Tibial nerve (tissue), 4 donors: ENCODE measurements at regions not wholly inside any gene's neighbourhood (a gene's known extent, or its start where the extent isn't known, plus 50 kb on each side); places are given as distances from the start of the nearest gene placed in this dataset.

Experiments
- DNase-seq, 2 donors: peaks; one replicate each; pipeline ENCODE4 v3.0.0-alpha.2; 2019; ENCODE audit warnings: low spot score in 2 of 2
- H3K27ac ChIP-seq, 4 donors: fragments of 200-600 bp; sonication (generic) in 3 of 4; one replicate each; pipeline ENCODE4 v1.5.1; 2017 to 2019; ENCODE audit warnings: mild to moderate bottlenecking in 1 of 4
- H3K27me3 ChIP-seq, 2 donors: fragments of 200-600 bp; sonication (generic) in 1 of 2; one replicate each; pipeline versions ENCODE4 v1.5.1 to v1.6.0; 2017 to 2019
- H3K36me3 ChIP-seq, 3 donors: fragments of 200-600 bp; sonication (generic); one replicate each; pipeline ENCODE4 v1.5.1; 2018 to 2019
- H3K4me1 ChIP-seq, 4 donors: fragments of 200-600 bp; sonication (generic) in 3 of 4; one replicate each; pipeline ENCODE4 v1.5.1; 2017 to 2019
- H3K4me3 ChIP-seq, 4 donors: fragments of 200-600 bp; sonication (generic) in 3 of 4; one replicate each; pipeline ENCODE4 v1.5.1; 2017 to 2019; ENCODE audit warnings: mild to moderate bottlenecking in 1 of 4, moderate library complexity in 1 of 4
- H3K9me3 ChIP-seq, 4 donors: fragments of 200-600 bp; sonication (generic) in 3 of 4; one replicate each; pipeline ENCODE4 v1.5.1; 2017 to 2019
- CTCF ChIP-seq, 5 experiments: fragments of 200-600 bp in 3 of 5; fragments of 450-650 bp in 2 of 5; sonication (generic) in 3 of 5; IDR thresholded peaks; one replicate each; pipeline ENCODE4 v1.5.1; 2016 to 2019; ENCODE audit warnings: antibody characterized with exemption in 5 of 5, mild to moderate bottlenecking in 3 of 5, moderate library complexity in 2 of 5
- EP300 ChIP-seq, 2 donors: sonication (generic); formaldehyde crosslinking; IDR thresholded peaks; one replicate each; pipeline ENCODE4 v1.6.1; 2017; ENCODE audit warnings: antibody characterized with exemption in 2 of 2, mild to moderate bottlenecking in 1 of 2
- POLR2A ChIP-seq, 2 donors: fragments of 450-650 bp; IDR thresholded peaks; one replicate each; pipeline ENCODE4 v1.6.1; 2017; ENCODE audit warnings: antibody characterized with exemption in 2 of 2, mild to moderate bottlenecking in 2 of 2, moderate library complexity in 2 of 2
- WGBS, 2 donors: methylation state at CpG; one replicate each; pipeline ENCODE4 v1.1.5; 2018; 5-methylcytosine and 5-hydroxymethylcytosine counted together

- no peak for DNase-seq
- Histone ChIP-seq H3K27me3 (no peaks in the 10 kb centered on the region), H3K36me3 (no peaks in the 10 kb centered on the region), H3K27ac (no peak overlapping the region), H3K4me1 (peaks cover 0 to 7% (median 0%) of the 10 kb centered on the region in 4 donors), H3K4me3 (no peak overlapping the region), H3K9me3 (peaks cover 0 to 11% (median 1%) of the 10 kb centered on the region in 4 donors)
- no peak for TF ChIP-seq CTCF (IDR thresholded peaks at IDR 0.05)
- TF ChIP-seq EP300 (IDR thresholded peaks at IDR 0.05) = no peak
- TF ChIP-seq POLR2A (IDR thresholded peaks at IDR 0.05) = no peak
- 80 to 81% methylated on average over 25 to 26 of the region's 26 CpGs for WGBS, 2 donors
These were observed 252.4 kb downstream of the EIPR1 start for GRCh38 chr2:3125001-3125760.

GRCh38 chr2:3122525-3122924, 255.1 kb downstream of the EIPR1 start:
- H3K4me3 ChIP-seq = no peak overlapping the region
- no peaks in the 10 kb centered on the region for H3K27me3 ChIP-seq
- H3K27ac ChIP-seq = no peak overlapping the region
- WGBS, 2 donors = 82 to 83% methylated on average over 2 of the region's 2 CpGs
- H3K36me3 ChIP-seq = no peaks in the 10 kb centered on the region
- H3K9me3 ChIP-seq = peaks cover 0 to 11% (median 1%) of the 10 kb centered on the region in 4 donors
- DNase-seq = no peak
- H3K4me1 ChIP-seq = peaks cover 0 to 2% (median 0%) of the 10 kb centered on the region in 4 donors
- no peak for TF ChIP-seq CTCF (IDR thresholded peaks at IDR 0.05)
- no peak for TF ChIP-seq POLR2A (IDR thresholded peaks at IDR 0.05)
- no peak for TF ChIP-seq EP300 (IDR thresholded peaks at IDR 0.05)

- Histone ChIP-seq H3K27ac (no peak overlapping the region), H3K4me1 (no peaks in the 10 kb centered on the region), H3K4me3 (no peak overlapping the region), H3K27me3 (no peaks in the 10 kb centered on the region), H3K9me3 (peaks cover 0 to 11% (median 1%) of the 10 kb centered on the region in 4 donors), H3K36me3 (no peaks in the 10 kb centered on the region)
- no peak for DNase-seq
- WGBS, 2 donors = 86 to 90% methylated on average over 2 of the region's 2 CpGs
- TF ChIP-seq EP300 (IDR thresholded peaks at IDR 0.05) (no peak), CTCF (IDR thresholded peaks at IDR 0.05) (no peak), POLR2A (IDR thresholded peaks at IDR 0.05) (no peak)
These were observed 256.0 kb downstream of the EIPR1 start for GRCh38 chr2:3121601-3122000.

- H3K9me3 ChIP-seq = peaks cover 0 to 11% (median 1%) of the 10 kb centered on the region in 4 donors
- no peak for DNase-seq
- H3K27me3 ChIP-seq = no peaks in the 10 kb centered on the region
- H3K27ac ChIP-seq = no peak overlapping the region
- no peaks in the 10 kb centered on the region for H3K4me1 ChIP-seq
- H3K4me3 ChIP-seq = no peak overlapping the region
- no peaks in the 10 kb centered on the region for H3K36me3 ChIP-seq
- 61 to 68% methylated on average over 7 of the region's 7 CpGs for WGBS, 2 donors
- no peak for TF ChIP-seq EP300 (IDR thresholded peaks at IDR 0.05)
- no peak for TF ChIP-seq POLR2A (IDR thresholded peaks at IDR 0.05)
- TF ChIP-seq CTCF (IDR thresholded peaks at IDR 0.05) = no peak
These were observed 259.9 kb downstream of the EIPR1 start for GRCh38 chr2:3117650-3118216.

GRCh38 chr2:3116371-3116770, 261.2 kb downstream of the EIPR1 start:
- DNase-seq = no peak
- Histone ChIP-seq H3K4me3 (no peak overlapping the region), H3K27me3 (no peaks in the 10 kb centered on the region), H3K4me1 (no peaks in the 10 kb centered on the region), H3K36me3 (no peaks in the 10 kb centered on the region), H3K9me3 (peaks cover 0 to 4% (median 0%) of the 10 kb centered on the region in 4 donors), H3K27ac (no peak overlapping the region)
- TF ChIP-seq POLR2A (IDR thresholded peaks at IDR 0.05) (no peak), EP300 (IDR thresholded peaks at IDR 0.05) (no peak), CTCF (IDR thresholded peaks at IDR 0.05) (no peak)
- 78 to 85% methylated on average over 14 of the region's 14 CpGs for WGBS, 2 donors
